Kidney (tissue), 13 donors: ENCODE measurements at regions not wholly inside any gene's neighbourhood (a gene's known extent, or its start where the extent isn't known, plus 50 kb on each side); places are given as distances from the start of the nearest gene placed in this dataset.

Source experiments
- DNase-seq, 5 donors: peaks; one replicate each; pipeline ENCODE4 v3.0.0-alpha.2; 2013 to 2020
- FAIRE-seq: peaks from 2 replicates; lab custom pipeline; 2012; peaks lifted over from hg19 to GRCh38; lab: Jason Lieb, UNC
- H3K27ac ChIP-seq, 2 donors: one replicate each; pipeline ENCODE4 v1.7.0; 2013; ENCODE audit warnings: low read depth in 2 of 2, low read length in 2 of 2, inconsistent platforms in 1 of 2
- H3K27me3 ChIP-seq: one replicate; pipeline ENCODE4 v1.7.1; 2013; ENCODE audit warnings: low read length, inconsistent platforms; ENCODE audit not compliant: control insufficient read depth, insufficient read depth
- H3K36me3 ChIP-seq, 3 donors: one replicate each; pipeline versions ENCODE4 v1.7.0 to v1.7.1; 2013; ENCODE audit warnings: low read length in 3 of 3, control low read depth in 1 of 3, inconsistent platforms in 1 of 3; ENCODE audit not compliant: insufficient read depth in 3 of 3, control insufficient read depth in 2 of 3
- H3K4me1 ChIP-seq, 3 donors: one replicate each; pipeline versions ENCODE4 v1.7.0 to v1.7.1; 2013; ENCODE audit warnings: low read length in 3 of 3, inconsistent platforms in 1 of 3, low read depth in 1 of 3; ENCODE audit not compliant: control insufficient read depth in 2 of 3, insufficient read depth in 2 of 3
- H3K4me3 ChIP-seq, 3 donors: one replicate each; pipeline versions ENCODE4 v1.7.0 to v1.8.1; 2013; ENCODE audit warnings: low read length in 3 of 3, control low read depth in 1 of 3, inconsistent platforms in 1 of 3
- H3K9ac ChIP-seq, 3 donors: one replicate each; pipeline versions ENCODE4 v1.7.0 to v1.7.1; 2013; ENCODE audit warnings: low read length in 3 of 3, control low read depth in 1 of 3, inconsistent platforms in 1 of 3
- H3K9me3 ChIP-seq, 3 donors: one replicate each; pipeline versions ENCODE4 v1.7.0 to v1.7.1; 2013; ENCODE audit warnings: low read length in 3 of 3, control low read depth in 1 of 3, inconsistent platforms in 1 of 3; ENCODE audit not compliant: control insufficient read depth in 2 of 3, insufficient read depth in 1 of 3
- CTCF ChIP-seq: IDR thresholded peaks from 3 replicates; pipeline ENCODE4 v1.5.1; 2012; ENCODE audit warnings: mild to moderate bottlenecking, moderate library complexity, borderline replicate concordance; ENCODE audit not compliant: insufficient read depth; ENCODE audit errors: extremely low read depth
- intact Hi-C: fragments of 100-400 bp; cut with DNase I; formaldehyde crosslinking; loops from one replicate; pipeline ENCODE4 v1.11.1; 2022
- donor health status: control.
- donor health status: control.
- donor health status: control.
- donor health status: control.
- donor health status: control.
- donor health status: DM: yes; HTN: yes; CAD: no.
- donor health status: Normal renal cell carcinoma (clear cell type).

GRCh38 chr14:89013098-89013504, 188.7 kb downstream of the TTC8 start:
- DNase-seq (no peak), FAIRE-seq (no peak)
- Histone ChIP-seq H3K27me3 (no peaks in the 10 kb centered on the region), H3K27ac (no peak overlapping the region), H3K4me1 (peaks cover 0 to 3% (median 0%) of the 10 kb centered on the region in 3 donors), H3K4me3 (no peak overlapping the region), H3K9ac (no peak overlapping the region), H3K9me3 (no peaks in the 10 kb centered on the region), H3K36me3 (no peaks in the 10 kb centered on the region)
- no peak for TF ChIP-seq CTCF
- intact Hi-C loops, result no loop called here

- H3K4me3 ChIP-seq, result no peak overlapping the region
- no peaks in the 10 kb centered on the region for H3K36me3 ChIP-seq
- H3K9me3 ChIP-seq, result no peaks in the 10 kb centered on the region
- peaks cover 0 to 3% (median 0%) of the 10 kb centered on the region in 3 donors for H3K4me1 ChIP-seq
- no peaks in the 10 kb centered on the region for H3K27me3 ChIP-seq
- intact Hi-C loops, result no loop called here
- DNase-seq (peak in 2 of 5 donors; percentile 50 to 55), FAIRE-seq (no peak)
- H3K9ac ChIP-seq, result no peak overlapping the region
- H3K27ac ChIP-seq, result no peak overlapping the region
- no peak for TF ChIP-seq CTCF
These were observed 189.5 kb downstream of the TTC8 start for GRCh38 chr14:89013698-89014568.

GRCh38 chr14:89014569-89014850, 190.1 kb downstream of the TTC8 start:
- TF ChIP-seq CTCF, result no peak
- no peaks in the 10 kb centered on the region for H3K9me3 ChIP-seq
- no peak overlapping the region for H3K4me3 ChIP-seq
- H3K36me3 ChIP-seq, result no peaks in the 10 kb centered on the region
- H3K4me1 ChIP-seq, result peaks cover 0 to 3% (median 0%) of the 10 kb centered on the region in 3 donors
- intact Hi-C loops, result no loop called here
- no peak for FAIRE-seq
- no peaks in the 10 kb centered on the region for H3K27me3 ChIP-seq
- DNase-seq, result no peak
- no peak overlapping the region for H3K27ac ChIP-seq
- no peak overlapping the region for H3K9ac ChIP-seq
